Fibroblast of villous mesenchyme (primary cell): ENCODE measurements at regions not wholly inside any gene's neighbourhood (a gene's known extent, or its start where the extent isn't known, plus 50 kb on each side); places are given as distances from the start of the nearest gene placed in this dataset.

Experiments
- DNase-seq: peaks from one replicate; pipeline ENCODE4 v3.0.0-alpha.2; 2010; ENCODE audit warnings: low read depth
- H3K4me3 ChIP-seq: 2 replicates; pipeline ENCODE4 v1.5.1; 2011; ENCODE audit warnings: low read depth, mild to moderate bottlenecking, low read length
- CTCF ChIP-seq: IDR thresholded peaks from 2 replicates; pipeline ENCODE4 v1.5.1; 2012; ENCODE audit warnings: low read depth, mild to moderate bottlenecking, low read length; ENCODE audit not compliant: insufficient read depth

DNA sequence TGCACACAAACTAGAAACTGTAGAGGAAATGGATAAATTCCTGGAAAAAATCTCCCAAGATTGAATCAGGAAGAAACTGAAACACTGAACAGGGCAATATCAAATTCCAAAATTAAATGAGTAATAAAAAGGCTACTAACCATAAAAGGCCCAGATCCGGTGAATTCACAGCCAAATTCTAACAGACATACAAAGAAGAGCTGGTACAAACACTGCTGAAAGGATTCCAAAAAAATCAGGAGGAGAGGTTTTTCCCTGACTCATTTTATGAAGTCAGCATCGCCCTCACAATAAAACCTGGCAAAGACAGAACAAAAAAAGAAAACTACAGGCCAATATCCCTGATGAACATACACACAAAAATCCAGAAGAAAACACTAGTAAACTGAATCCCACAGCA is 462.4 kb upstream of the THBS1 start:
- no peak for TF ChIP-seq CTCF
- H3K4me3 ChIP-seq = no peak overlapping the region
- peak; percentile 47 for DNase-seq

DNA sequence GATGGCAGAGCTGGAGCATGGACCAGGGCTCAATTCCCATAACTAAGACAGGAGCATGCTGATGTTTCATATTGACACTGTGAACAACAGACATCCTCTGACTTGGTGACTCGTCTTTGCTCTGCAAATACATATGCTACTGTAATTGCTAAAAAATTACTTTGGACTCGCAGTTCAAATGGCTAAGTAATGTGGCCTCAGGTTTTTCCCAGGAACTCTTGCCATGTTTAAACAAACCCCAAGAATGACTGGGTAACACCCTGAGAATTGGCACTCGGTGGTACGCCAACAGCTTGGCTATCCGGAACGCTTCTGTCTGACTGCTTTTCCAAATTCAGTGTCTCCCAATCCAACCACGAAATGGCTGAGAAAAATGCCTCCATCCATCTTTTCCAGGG is 456.7 kb upstream of the THBS1 start:
- TF ChIP-seq CTCF = no peak
- no peak for DNase-seq
- H3K4me3 ChIP-seq = no peak overlapping the region

DNA sequence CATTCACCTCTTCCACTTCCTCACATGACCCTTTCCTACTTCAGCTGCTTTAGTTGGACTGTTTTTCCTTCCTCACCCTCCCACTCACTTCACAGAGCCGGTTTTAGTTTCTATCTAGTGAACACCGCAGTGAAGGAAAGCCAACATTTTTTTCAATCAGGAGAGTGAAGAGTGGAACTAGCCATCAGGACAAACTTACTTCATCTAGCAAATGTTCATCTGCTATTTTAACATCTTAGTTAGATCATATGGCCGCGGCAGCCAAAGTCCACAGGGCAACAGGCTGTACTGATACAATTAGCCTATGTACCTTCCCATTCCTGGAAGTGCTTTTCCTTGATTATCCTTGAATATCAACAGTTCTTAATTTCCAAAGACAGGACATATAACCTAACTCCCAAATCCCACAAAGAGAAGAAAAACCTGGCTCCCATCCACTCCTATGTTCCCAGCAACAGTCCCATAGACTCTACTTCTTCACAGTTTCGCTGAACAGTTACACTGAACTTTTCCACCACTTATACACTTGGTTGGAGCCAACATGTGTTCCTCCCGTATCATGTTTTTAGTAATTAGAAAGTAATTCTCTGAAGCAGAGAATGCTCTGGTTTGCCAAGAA is 456.2 kb upstream of the THBS1 start:
- no peak overlapping the region for H3K4me3 ChIP-seq
- TF ChIP-seq CTCF = no peak
- peak; percentile 31 for DNase-seq

- no peak overlapping the region for H3K4me3 ChIP-seq
- DNase-seq = no peak
- no peak for TF ChIP-seq CTCF
Observed at GRCh38 chr15:39125226-39125625, 455.7 kb upstream of the THBS1 start.

DNA sequence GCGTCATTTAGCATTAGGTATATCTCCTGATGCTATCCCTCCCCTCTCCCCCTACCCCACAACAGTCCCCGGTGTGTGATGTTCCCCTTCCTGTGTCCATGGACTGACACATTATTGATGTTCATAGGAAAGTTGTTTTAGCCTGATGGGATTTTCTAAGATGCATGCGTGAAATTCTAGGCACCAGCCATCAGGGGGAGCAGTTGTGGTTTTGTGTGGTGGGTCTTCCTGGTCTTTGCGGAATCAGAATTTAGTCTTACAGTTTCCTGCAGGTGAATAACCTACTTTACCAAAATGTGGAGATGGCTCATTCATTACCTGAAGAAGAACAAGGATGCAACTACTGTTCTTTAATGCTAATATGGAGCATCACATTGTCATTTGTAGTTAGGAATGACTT is 455.0 kb upstream of the THBS1 start:
- peak; percentile 68 for DNase-seq
- no peak overlapping the region for H3K4me3 ChIP-seq
- peak; percentile 79 for TF ChIP-seq CTCF

- TF ChIP-seq CTCF = no peak
- H3K4me3 ChIP-seq = no peak overlapping the region
- DNase-seq = no peak
Observed at GRCh38 chr15:39127151-39127790, 453.6 kb upstream of the THBS1 start.
